Smooth muscle cell (in vitro differentiated cells): ENCODE measurements at regions not wholly inside any gene's neighbourhood (a gene's known extent, or its start where the extent isn't known, plus 50 kb on each side); places are given as distances from the start of the nearest gene placed in this dataset.

ENCODE experiments used
- DNase-seq: peaks from one replicate; lab custom pipeline; 2025; ENCODE audit not compliant: unreplicated experiment; lab: John Stamatoyannopoulos, UW
- H2AFZ ChIP-seq: fragments of 200-600 bp; sonication (generic); 2 replicates; pipeline ENCODE4 v1.6.0; 2016; ENCODE audit warnings: antibody characterized with exemption, low read depth, mild to moderate bottlenecking
- H3F3A ChIP-seq: fragments of 200-600 bp; sonication (generic); 2 replicates; pipeline ENCODE4 v1.6.0; 2017; ENCODE audit warnings: antibody characterized with exemption, low read depth
- H3K27ac ChIP-seq: fragments of 200-600 bp; sonication (generic); 2 replicates; pipeline ENCODE4 v1.5.1; 2016; ENCODE audit warnings: low read depth, mild to moderate bottlenecking
- H3K27me3 ChIP-seq: fragments of 200-600 bp; sonication (generic); 2 replicates; pipeline ENCODE4 v1.6.1; 2016; ENCODE audit warnings: low read depth, mild to moderate bottlenecking
- H3K36me3 ChIP-seq: fragments of 200-600 bp; sonication (generic); 2 replicates; pipeline ENCODE4 v1.5.1; 2016; ENCODE audit warnings: low read depth
- H3K4me1 ChIP-seq: fragments of 200-600 bp; sonication (generic); 2 replicates; pipeline ENCODE4 v1.5.1; 2016; ENCODE audit warnings: low read depth
- H3K4me2 ChIP-seq: fragments of 200-600 bp; sonication (generic); 2 replicates; pipeline ENCODE4 v1.6.0; 2016; ENCODE audit warnings: mild to moderate bottlenecking
- H3K4me3 ChIP-seq: fragments of 200-600 bp; sonication (generic); 2 replicates; pipeline ENCODE4 v1.5.1; 2016; ENCODE audit warnings: mild to moderate bottlenecking
- H3K79me2 ChIP-seq: fragments of 200-600 bp; sonication (generic); 2 replicates; pipeline ENCODE4 v1.6.0; 2016; ENCODE audit warnings: low read depth, mild to moderate bottlenecking
- H3K9ac ChIP-seq: fragments of 200-600 bp; sonication (generic); 2 replicates; pipeline ENCODE4 v1.6.0; 2016; ENCODE audit warnings: low read depth
- H3K9me3 ChIP-seq: fragments of 200-600 bp; sonication (generic); replicated peaks from 2 replicates; pipeline ENCODE4 v1.5.1; 2016; ENCODE audit warnings: low read depth
- H4K20me1 ChIP-seq: fragments of 200-600 bp; sonication (generic); 2 replicates; pipeline ENCODE4 v1.6.0; 2016; ENCODE audit warnings: low read depth
- CTCF ChIP-seq: fragments of 200-600 bp; sonication (generic); IDR thresholded peaks from 2 replicates; pipeline ENCODE4 v1.5.1; 2017; ENCODE audit warnings: borderline replicate concordance, mild to moderate bottlenecking, antibody characterized with exemption; ENCODE audit not compliant: insufficient read depth, poor library complexity, severe bottlenecking
- WGBS: methylation state at CpG from one replicate; pipeline ENCODE4 v1.1.7; 2016; ENCODE audit warnings: low lambda C conversion rate; 5-methylcytosine and 5-hydroxymethylcytosine counted together

DNA sequence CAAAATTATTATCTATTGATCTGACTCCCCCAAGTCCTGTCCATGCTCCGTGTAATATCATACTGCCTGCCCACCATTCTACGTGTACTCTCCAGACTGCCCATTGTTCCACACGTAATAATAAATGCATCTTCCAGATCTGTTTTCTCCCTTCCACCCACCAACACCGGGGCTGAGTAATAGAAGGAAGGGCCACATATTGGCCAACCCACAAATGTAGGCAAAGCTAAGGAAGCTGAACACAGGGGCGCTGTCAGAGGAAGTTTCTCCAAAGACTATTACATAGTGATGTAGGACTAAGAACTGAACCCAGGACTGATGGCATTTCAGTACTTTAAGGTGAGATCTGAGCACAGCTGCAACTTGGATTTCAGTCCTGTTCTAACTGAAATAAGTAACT is 135.8 kb upstream of the GUCY1A1 start:
- Histone ChIP-seq H3K4me3 (no peak overlapping the region), H3K36me3 (no peaks in the 10 kb centered on the region), H2AFZ (no peak overlapping the region), H3F3A (peaks cover 6% of the 10 kb centered on the region), H4K20me1 (no peaks in the 10 kb centered on the region), H3K9ac (no peak overlapping the region), H3K79me2 (no peaks in the 10 kb centered on the region), H3K9me3 (no peaks in the 10 kb centered on the region), H3K27ac (no peak overlapping the region), H3K27me3 (no peaks in the 10 kb centered on the region), H3K4me2 (no peak overlapping the region), H3K4me1 (peaks cover 12% of the 10 kb centered on the region)
- WGBS: 91% methylated on average over 5 of the region's 5 CpGs
- no peak for DNase-seq
- no peak for TF ChIP-seq CTCF

DNA sequence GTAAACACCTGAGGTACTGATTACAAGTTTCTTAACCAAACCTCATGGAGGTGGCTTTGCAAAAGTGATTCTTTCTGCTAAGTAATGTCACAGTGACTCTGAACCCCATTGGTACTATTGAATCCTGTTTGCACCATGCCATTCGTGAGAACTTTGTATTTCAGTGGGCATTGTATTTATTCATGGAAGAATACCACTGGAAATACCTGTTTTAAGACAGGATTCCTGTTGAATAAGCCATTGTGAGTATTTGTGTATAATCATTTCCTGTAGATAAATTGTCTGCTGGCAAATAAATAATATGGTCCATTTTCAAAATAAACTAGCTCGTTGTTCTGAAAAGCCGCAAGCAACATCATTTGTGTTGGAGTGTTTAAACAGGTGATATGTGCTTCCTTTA is 136.4 kb upstream of the GUCY1A1 start:
- Histone ChIP-seq H3K36me3 (no peaks in the 10 kb centered on the region), H3F3A (peaks cover 3% of the 10 kb centered on the region), H3K9me3 (no peaks in the 10 kb centered on the region), H4K20me1 (no peaks in the 10 kb centered on the region), H3K4me3 (no peak overlapping the region), H2AFZ (no peak overlapping the region), H3K27ac (peak overlapping the region; percentile 34), H3K27me3 (no peaks in the 10 kb centered on the region), H3K4me2 (peak overlapping the region; percentile 47), H3K9ac (no peak overlapping the region), H3K4me1 (peaks cover 12% of the 10 kb centered on the region), H3K79me2 (no peaks in the 10 kb centered on the region)
- TF ChIP-seq CTCF: no peak
- DNase-seq: no peak
- 82% methylated on average over 3 of the region's 3 CpGs for WGBS

GRCh38 chr4:155529716-155530115 is 136.9 kb upstream of the GUCY1A1 start:
- DNase-seq: no peak
- 62% methylated on average over 3 of the region's 3 CpGs for WGBS
- no peak for TF ChIP-seq CTCF
- no peaks in the 10 kb centered on the region for H3K36me3 ChIP-seq
- H3F3A ChIP-seq: no peaks in the 10 kb centered on the region
- no peaks in the 10 kb centered on the region for H3K9me3 ChIP-seq
- H3K27me3 ChIP-seq: no peaks in the 10 kb centered on the region
- peaks cover 12% of the 10 kb centered on the region for H3K4me1 ChIP-seq
- peak overlapping the region; percentile 34 for H3K27ac ChIP-seq
- no peak overlapping the region for H3K9ac ChIP-seq
- H2AFZ ChIP-seq: no peak overlapping the region
- H3K4me3 ChIP-seq: no peak overlapping the region
- no peaks in the 10 kb centered on the region for H4K20me1 ChIP-seq
- no peaks in the 10 kb centered on the region for H3K79me2 ChIP-seq
- H3K4me2 ChIP-seq: peak overlapping the region; percentile 47

DNA sequence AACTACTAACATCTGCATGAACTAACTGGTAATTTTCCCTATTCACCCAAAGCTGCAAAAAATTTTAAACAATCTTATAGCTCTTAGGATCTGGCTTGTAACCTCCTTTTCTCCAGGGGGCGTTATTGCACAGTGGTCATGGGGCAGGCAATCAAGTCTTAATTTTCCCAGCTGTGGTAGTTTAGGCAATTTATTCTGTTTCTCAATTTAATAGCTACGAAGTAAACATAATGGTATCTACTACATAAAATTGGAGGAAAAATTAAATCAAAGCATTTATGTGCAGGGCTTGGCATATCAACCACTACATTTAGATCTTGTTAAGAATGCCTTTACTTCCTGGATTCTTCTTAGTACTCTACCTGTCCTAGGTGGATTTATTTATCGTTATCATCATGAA is 137.4 kb upstream of the GUCY1A1 start:
- Histone ChIP-seq H3K9me3 (no peaks in the 10 kb centered on the region), H2AFZ (no peak overlapping the region), H3K4me1 (peaks cover 12% of the 10 kb centered on the region), H3K9ac (no peak overlapping the region), H4K20me1 (no peaks in the 10 kb centered on the region), H3K4me3 (no peak overlapping the region), H3K27ac (peak overlapping the region; percentile 34), H3K27me3 (no peaks in the 10 kb centered on the region), H3K79me2 (no peaks in the 10 kb centered on the region), H3K36me3 (no peaks in the 10 kb centered on the region), H3F3A (no peaks in the 10 kb centered on the region), H3K4me2 (peak overlapping the region; percentile 47)
- WGBS: 50% methylated on average over 3 of the region's 3 CpGs
- peak; percentile 37 for TF ChIP-seq CTCF
- no peak for DNase-seq
